ENCODE measurements at regions not wholly inside any gene's neighbourhood (a gene's known extent, or its start where the extent isn't known, plus 50 kb on each side); places are given as distances from the start of the nearest gene placed in this dataset.

GRCh38 chr14:101405171-101405883 lies 156.0 kb upstream of the DIO3 start:
- no peak for DNase-seq (ENCODE audit: low spot score)

GRCh38 chr14:101406921-101407320 lies 154.4 kb upstream of the DIO3 start:
- DNase-seq (ENCODE audit: low spot score), result no peak

GRCh38 chr14:101407328-101407727 lies 154.0 kb upstream of the DIO3 start:
- no peak for DNase-seq (ENCODE audit: low spot score)

GRCh38 chr14:101408077-101408831 lies 153.0 kb upstream of the DIO3 start:
- no peak for DNase-seq (ENCODE audit: low spot score)

GRCh38 chr14:101409006-101409543 lies 152.2 kb upstream of the DIO3 start:
- DNase-seq (ENCODE audit: low spot score), result no peak

GRCh38 chr14:101410126-101410525 lies 151.2 kb upstream of the DIO3 start:
- no peak for DNase-seq (ENCODE audit: low spot score)

- no peak for DNase-seq (ENCODE audit: low spot score)
Measured at GRCh38 chr14:101411151-101411550, 150.1 kb upstream of the DIO3 start.

GRCh38 chr14:101411779-101412178 lies 149.5 kb upstream of the DIO3 start:
- DNase-seq (ENCODE audit: low spot score), result no peak

GRCh38 chr14:101412739-101413138 lies 148.6 kb upstream of the DIO3 start:
- no peak for DNase-seq (ENCODE audit: low spot score)

GRCh38 chr14:101417434-101417833 lies 143.9 kb upstream of the DIO3 start:
- no peak for DNase-seq (ENCODE audit: low spot score)

- DNase-seq (ENCODE audit: low spot score), result no peak
Measured at GRCh38 chr14:101418601-101419000, 142.7 kb upstream of the DIO3 start.

- DNase-seq (ENCODE audit: low spot score), result no peak
Measured at GRCh38 chr14:101426466-101426865, 134.8 kb upstream of the DIO3 start.

GRCh38 chr14:101428409-101428808 lies 132.9 kb upstream of the DIO3 start:
- no peak for DNase-seq (ENCODE audit: low spot score)

- no peak for DNase-seq (ENCODE audit: low spot score)
Measured at GRCh38 chr14:101435546-101435945, 125.7 kb upstream of the DIO3 start.

GRCh38 chr14:101439023-101439422 lies 122.3 kb upstream of the DIO3 start:
- DNase-seq (ENCODE audit: low spot score), result no peak

GRCh38 chr14:101440496-101440895 lies 120.8 kb upstream of the DIO3 start:
- DNase-seq (ENCODE audit: low spot score), result no peak

- no peak for DNase-seq (ENCODE audit: low spot score)
Measured at GRCh38 chr14:101441710-101442109, 119.6 kb upstream of the DIO3 start.

GRCh38 chr14:101442451-101442850 lies 118.8 kb upstream of the DIO3 start:
- DNase-seq (ENCODE audit: low spot score), result no peak

- no peak for DNase-seq (ENCODE audit: low spot score)
Measured at GRCh38 chr14:101444116-101444515, 117.2 kb upstream of the DIO3 start.

GRCh38 chr14:101445278-101445677 lies 116.0 kb upstream of the DIO3 start:
- DNase-seq (ENCODE audit: low spot score), result no peak

GRCh38 chr14:101446387-101446969 lies 114.8 kb upstream of the DIO3 start:
- DNase-seq (ENCODE audit: low spot score), result no peak

GRCh38 chr14:101449114-101449513 lies 112.2 kb upstream of the DIO3 start:
- no peak for DNase-seq (ENCODE audit: low spot score)

- no peak for DNase-seq (ENCODE audit: low spot score)
Measured at GRCh38 chr14:101451166-101451565, 110.1 kb upstream of the DIO3 start.

Measured in iPS-NIHi11 (cell line).